ENCODE measurements at regions not wholly inside any gene's neighbourhood (a gene's known extent, or its start where the extent isn't known, plus 50 kb on each side); places are given as distances from the start of the nearest gene placed in this dataset.

DNA sequence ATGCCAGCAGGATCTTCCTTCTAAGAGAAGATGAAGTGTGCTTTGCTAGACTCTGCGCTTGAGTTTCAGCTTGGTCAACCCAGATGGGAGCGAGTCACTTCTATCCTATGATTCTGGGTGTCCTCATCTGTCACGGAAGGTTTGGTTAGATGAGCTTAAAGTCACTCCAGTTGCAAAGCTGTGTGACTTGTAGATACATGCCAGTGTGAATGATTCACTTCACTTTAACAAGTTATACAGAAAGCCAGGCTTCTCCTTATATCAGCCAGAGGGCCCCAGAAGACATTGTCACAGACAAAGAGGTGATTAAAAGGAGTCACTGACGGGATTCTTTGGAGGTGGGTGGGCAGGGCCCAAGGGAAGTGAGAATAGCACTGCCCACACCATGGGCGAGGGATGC is 122.6 kb upstream of the PFKP start:
- H3K4me3 ChIP-seq = no peak overlapping the region
- H3K27me3 ChIP-seq = peaks cover 6% of the 10 kb centered on the region
- H3K27ac ChIP-seq = no peak overlapping the region

DNA sequence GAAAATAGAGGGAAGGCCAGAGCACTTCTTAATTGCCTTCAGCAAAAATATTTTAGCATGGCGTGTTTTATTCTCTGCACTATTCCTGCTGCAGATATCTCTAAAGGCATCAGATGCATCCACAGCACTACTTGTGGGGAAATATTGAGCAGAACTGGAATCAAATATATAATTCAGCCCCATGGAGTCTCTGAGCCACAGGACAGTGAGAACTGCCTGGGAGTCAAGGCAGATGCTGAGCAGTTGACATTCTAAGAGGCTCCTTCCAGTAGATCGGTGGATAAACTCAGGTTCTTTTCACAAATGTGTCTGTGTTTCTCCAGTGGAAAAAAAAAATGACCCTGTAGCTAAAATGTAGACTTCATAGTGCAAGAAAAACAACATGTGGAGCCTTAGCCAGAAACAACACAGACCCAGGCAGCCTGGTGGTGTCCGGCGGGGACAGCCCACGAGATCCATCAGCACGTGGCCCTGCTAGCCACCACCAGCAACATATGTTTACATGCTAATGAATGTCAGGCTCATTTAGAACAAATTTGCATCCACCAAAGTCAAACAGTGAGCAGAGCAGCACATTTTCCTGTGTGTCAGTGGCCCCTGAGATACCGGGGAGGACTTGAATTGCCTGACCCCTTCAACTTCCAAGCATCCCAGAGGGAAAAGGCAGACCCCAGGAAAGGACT is 123.3 kb upstream of the PFKP start:
- no peak for DNase-seq (ENCODE audit: low spot score in 2 of 2)
- Histone ChIP-seq H3K4me1 (no peaks in the 10 kb centered on the region), H3K4me3 (no peak overlapping the region), H3K27me3 (peaks cover 6% of the 10 kb centered on the region), H3K36me3 (no peaks in the 10 kb centered on the region), H3K9me3 (no peaks in the 10 kb centered on the region), H3K27ac (no peak overlapping the region)
- no peak for TF ChIP-seq POLR2A (IDR thresholded peaks at IDR 0.05)
- TF ChIP-seq, protein P1, sequence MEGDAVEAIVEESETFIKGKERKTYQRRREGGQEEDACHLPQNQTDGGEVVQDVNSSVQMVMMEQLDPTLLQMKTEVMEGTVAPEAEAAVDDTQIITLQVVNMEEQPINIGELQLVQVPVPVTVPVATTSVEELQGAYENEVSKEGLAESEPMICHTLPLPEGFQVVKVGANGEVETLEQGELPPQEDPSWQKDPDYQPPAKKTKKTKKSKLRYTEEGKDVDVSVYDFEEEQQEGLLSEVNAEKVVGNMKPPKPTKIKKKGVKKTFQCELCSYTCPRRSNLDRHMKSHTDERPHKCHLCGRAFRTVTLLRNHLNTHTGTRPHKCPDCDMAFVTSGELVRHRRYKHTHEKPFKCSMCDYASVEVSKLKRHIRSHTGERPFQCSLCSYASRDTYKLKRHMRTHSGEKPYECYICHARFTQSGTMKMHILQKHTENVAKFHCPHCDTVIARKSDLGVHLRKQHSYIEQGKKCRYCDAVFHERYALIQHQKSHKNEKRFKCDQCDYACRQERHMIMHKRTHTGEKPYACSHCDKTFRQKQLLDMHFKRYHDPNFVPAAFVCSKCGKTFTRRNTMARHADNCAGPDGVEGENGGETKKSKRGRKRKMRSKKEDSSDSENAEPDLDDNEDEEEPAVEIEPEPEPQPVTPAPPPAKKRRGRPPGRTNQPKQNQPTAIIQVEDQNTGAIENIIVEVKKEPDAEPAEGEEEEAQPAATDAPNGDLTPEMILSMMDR (IDR thresholded peaks at IDR 0.05) = no peak
- no peak for TF ChIP-seq EP300 (IDR thresholded peaks at IDR 0.05)
- TF ChIP-seq POLR2AphosphoS5 (IDR thresholded peaks at IDR 0.05) = no peak
- 70% methylated on average over 7 of the region's 7 CpGs for WGBS

More for the DNA sequence above, 122.6 kb upstream of the PFKP start:
- H3K9me3 ChIP-seq = no peaks in the 10 kb centered on the region
- 66% methylated on average over 5 of the region's 5 CpGs for WGBS
- DNase-seq (ENCODE audit: low spot score in 2 of 2) = no peak
- no peaks in the 10 kb centered on the region for H3K36me3 ChIP-seq
- no peaks in the 10 kb centered on the region for H3K4me1 ChIP-seq
- TF ChIP-seq, protein P1 (IDR thresholded peaks at IDR 0.05) = no peak

DNA sequence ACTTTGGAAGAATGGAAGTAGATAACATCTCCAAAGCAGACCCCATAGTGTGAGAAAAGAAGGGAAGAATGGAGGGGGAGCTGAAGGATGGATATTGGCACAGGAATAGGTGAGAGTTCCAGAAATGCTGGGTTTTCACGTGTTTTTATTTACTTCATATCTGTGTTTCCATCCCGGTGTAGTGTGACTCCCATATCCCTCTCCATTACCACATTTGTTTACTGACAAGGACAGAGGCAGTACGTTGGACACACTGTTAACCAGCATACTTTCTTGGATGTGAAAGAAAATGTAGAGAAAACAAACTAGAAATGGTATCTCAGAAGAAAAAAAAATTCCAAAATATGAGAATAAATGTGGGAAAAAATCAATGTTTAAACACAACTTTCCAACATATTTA is 124.4 kb upstream of the PFKP start:
- DNase-seq (ENCODE audit: low spot score in 2 of 2) = no peak
- H3K27ac ChIP-seq = no peak overlapping the region
- H3K36me3 ChIP-seq = no peaks in the 10 kb centered on the region
- 60% methylated on average over 3 of the region's 3 CpGs for WGBS
- no peak overlapping the region for H3K4me3 ChIP-seq
- peaks cover 13% of the 10 kb centered on the region for H3K27me3 ChIP-seq
- no peak for TF ChIP-seq POLR2A (IDR thresholded peaks at IDR 0.05)
- TF ChIP-seq EP300 (IDR thresholded peaks at IDR 0.05) = no peak
- no peak for TF ChIP-seq POLR2AphosphoS5 (IDR thresholded peaks at IDR 0.05)
- TF ChIP-seq, protein P1 (IDR thresholded peaks at IDR 0.05) = no peak
- no peaks in the 10 kb centered on the region for H3K9me3 ChIP-seq
- no peaks in the 10 kb centered on the region for H3K4me1 ChIP-seq

DNA sequence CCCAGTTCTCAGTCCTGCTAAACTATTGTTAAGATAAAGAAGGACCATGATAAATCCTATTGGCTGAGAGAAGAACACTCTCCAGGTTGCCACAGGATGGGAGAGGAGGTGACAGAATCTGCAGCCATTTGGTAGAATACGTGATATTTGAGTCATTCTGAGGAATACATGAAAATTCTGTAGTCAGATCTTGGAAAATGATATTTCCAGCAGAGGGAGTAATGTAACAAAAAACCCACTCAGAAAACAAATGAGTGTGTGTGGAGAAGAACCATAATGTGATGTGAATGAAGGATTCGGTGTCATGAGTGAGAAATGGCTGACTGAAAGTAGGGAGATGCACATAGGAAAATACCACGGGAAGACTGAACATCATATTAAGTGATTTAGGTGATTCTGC is 128.5 kb upstream of the PFKP start:
- H3K9me3 ChIP-seq = no peaks in the 10 kb centered on the region
- H3K4me3 ChIP-seq = no peak overlapping the region
- no peaks in the 10 kb centered on the region for H3K4me1 ChIP-seq
- TF ChIP-seq POLR2AphosphoS5 (IDR thresholded peaks at IDR 0.05) = no peak
- TF ChIP-seq POLR2A (IDR thresholded peaks at IDR 0.05) = no peak
- no peak for TF ChIP-seq EP300 (IDR thresholded peaks at IDR 0.05)
- TF ChIP-seq, protein P1 (IDR thresholded peaks at IDR 0.05) = no peak
- DNase-seq (ENCODE audit: low spot score in 2 of 2) = no peak
- H3K27me3 ChIP-seq = peaks cover 20% of the 10 kb centered on the region
- H3K27ac ChIP-seq = no peak overlapping the region
- 78% methylated on average over 3 of the region's 3 CpGs for WGBS
- no peaks in the 10 kb centered on the region for H3K36me3 ChIP-seq

DNA sequence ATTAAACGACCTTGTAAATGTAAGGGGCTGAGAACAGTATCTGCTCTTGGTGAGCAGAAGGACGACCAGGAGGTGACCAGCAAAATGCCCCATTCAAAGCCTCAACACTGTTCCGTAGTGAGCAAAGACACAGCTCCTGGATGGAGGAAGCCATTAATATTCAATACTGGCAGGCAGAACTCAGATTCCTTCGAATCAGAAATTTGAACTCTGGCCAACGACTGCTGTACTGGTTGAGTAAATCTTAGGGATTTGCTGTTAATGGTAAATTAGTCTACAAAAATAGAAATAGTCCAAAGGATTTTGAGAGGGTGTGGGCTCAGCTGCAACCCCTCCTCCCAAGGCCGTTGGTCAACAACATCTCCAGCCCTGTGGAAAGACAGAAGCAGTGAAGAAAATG is 130.5 kb upstream of the PFKP start:
- TF ChIP-seq POLR2A (IDR thresholded peaks at IDR 0.05) (no peak), POLR2AphosphoS5 (IDR thresholded peaks at IDR 0.05) (no peak), EP300 (IDR thresholded peaks at IDR 0.05) (no peak)
- TF ChIP-seq, protein P1 (IDR thresholded peaks at IDR 0.05) = no peak
- H3K4me1 ChIP-seq = no peaks in the 10 kb centered on the region
- no peak overlapping the region for H3K4me3 ChIP-seq
- H3K27me3 ChIP-seq = peaks cover 17% of the 10 kb centered on the region
- 46% methylated on average over 6 of the region's 6 CpGs for WGBS
- H3K9me3 ChIP-seq = no peaks in the 10 kb centered on the region
- no peaks in the 10 kb centered on the region for H3K36me3 ChIP-seq
- H3K27ac ChIP-seq = no peak overlapping the region
- DNase-seq (ENCODE audit: low spot score in 2 of 2) = no peak

Measured in suprapubic skin (tissue), 4 donors.